ENCODE measurements at regions not wholly inside any gene's neighbourhood (a gene's known extent, or its start where the extent isn't known, plus 50 kb on each side); places are given as distances from the start of the nearest gene placed in this dataset.
A peak's percentile ranks its signal among the peaks of the same experiment; 100 is the strongest.

- Histone ChIP-seq H3K36me3 (no peaks in the 10 kb centered on the region), H3K9me3 (no peaks in the 10 kb centered on the region), H3K4me3 (no peak overlapping the region), H3K4me1 (no peaks in the 10 kb centered on the region), H3K27ac (no peak overlapping the region), H3K27me3 (no peaks in the 10 kb centered on the region)
- DNase-seq (no peak), ATAC-seq (no peak)
- intact Hi-C loops (cut with DNase I): no loop called here
- WGBS (ENCODE audit: insufficient coverage, low coverage, low lambda C conversion rate, missing lambda C conversion rate): 55% methylated on average over 4 of the region's 4 CpGs
- TF ChIP-seq, protein P1, sequence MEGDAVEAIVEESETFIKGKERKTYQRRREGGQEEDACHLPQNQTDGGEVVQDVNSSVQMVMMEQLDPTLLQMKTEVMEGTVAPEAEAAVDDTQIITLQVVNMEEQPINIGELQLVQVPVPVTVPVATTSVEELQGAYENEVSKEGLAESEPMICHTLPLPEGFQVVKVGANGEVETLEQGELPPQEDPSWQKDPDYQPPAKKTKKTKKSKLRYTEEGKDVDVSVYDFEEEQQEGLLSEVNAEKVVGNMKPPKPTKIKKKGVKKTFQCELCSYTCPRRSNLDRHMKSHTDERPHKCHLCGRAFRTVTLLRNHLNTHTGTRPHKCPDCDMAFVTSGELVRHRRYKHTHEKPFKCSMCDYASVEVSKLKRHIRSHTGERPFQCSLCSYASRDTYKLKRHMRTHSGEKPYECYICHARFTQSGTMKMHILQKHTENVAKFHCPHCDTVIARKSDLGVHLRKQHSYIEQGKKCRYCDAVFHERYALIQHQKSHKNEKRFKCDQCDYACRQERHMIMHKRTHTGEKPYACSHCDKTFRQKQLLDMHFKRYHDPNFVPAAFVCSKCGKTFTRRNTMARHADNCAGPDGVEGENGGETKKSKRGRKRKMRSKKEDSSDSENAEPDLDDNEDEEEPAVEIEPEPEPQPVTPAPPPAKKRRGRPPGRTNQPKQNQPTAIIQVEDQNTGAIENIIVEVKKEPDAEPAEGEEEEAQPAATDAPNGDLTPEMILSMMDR (IDR thresholded peaks at IDR 0.05): no peak
- no peak for TF ChIP-seq POLR2A (IDR thresholded peaks at IDR 0.05)
Measured at GRCh38 chr9:108786322-108786721, 69.5 kb downstream of the ACTL7B start.

GRCh38 chr9:108784998-108785397 is 70.8 kb downstream of the ACTL7B start:
- Histone ChIP-seq H3K4me1 (no peaks in the 10 kb centered on the region), H3K27ac (no peak overlapping the region), H3K36me3 (no peaks in the 10 kb centered on the region), H3K27me3 (no peaks in the 10 kb centered on the region), H3K9me3 (no peaks in the 10 kb centered on the region), H3K4me3 (no peak overlapping the region)
- 31% methylated on average over 3 of the region's 3 CpGs for WGBS (ENCODE audit: insufficient coverage, low coverage, low lambda C conversion rate, missing lambda C conversion rate)
- no peak for TF ChIP-seq POLR2A (IDR thresholded peaks at IDR 0.05)
- TF ChIP-seq, protein P1 (IDR thresholded peaks at IDR 0.05): no peak
- DNase-seq (no peak), ATAC-seq (peak in 2 of 4 donors; percentile 25 to 26)
- intact Hi-C loops (cut with DNase I): no loop called here

DNA sequence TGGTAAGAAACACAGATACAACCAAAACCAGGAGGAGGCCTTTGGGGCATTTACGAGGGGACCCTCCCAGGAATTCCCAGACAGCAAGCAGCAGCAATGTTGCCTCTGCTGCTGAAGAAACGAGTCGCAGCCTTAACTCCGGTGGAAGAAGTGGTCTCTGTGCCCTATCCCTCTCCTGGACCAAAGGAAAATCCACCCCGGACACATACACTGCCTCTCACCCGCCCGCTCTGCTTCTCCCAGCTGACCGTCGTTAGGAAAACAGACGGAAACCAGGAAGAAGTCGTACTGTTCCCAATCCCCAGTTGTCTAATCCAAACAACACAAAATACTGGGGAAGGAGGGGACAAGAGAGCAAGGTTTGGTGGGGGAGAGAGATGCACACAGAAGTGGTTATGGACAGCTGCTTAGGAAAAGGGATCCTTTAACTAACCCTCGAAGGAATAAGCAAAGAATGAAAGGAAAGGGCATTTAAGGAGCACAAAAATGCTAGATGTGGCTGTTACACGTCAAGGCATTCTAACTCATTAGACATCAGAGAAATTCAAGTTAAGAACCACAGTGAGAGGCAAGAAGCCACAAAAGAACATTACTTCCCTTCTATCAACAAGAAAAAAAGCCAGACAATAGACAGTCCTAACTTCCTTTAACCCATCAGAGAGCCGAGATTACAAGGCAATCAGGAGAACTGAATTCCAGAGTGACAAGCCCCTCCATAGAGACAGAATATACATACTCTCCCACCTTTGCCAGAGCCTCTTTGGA is 71.9 kb downstream of the ACTL7B start:
- H3K27me3 ChIP-seq: no peaks in the 10 kb centered on the region
- no peaks in the 10 kb centered on the region for H3K36me3 ChIP-seq
- DNase-seq: no peak
- TF ChIP-seq, protein P1 (IDR thresholded peaks at IDR 0.05): no peak
- TF ChIP-seq POLR2A (IDR thresholded peaks at IDR 0.05): no peak
- no peak overlapping the region for H3K4me3 ChIP-seq
- no peaks in the 10 kb centered on the region for H3K4me1 ChIP-seq
- no peaks in the 10 kb centered on the region for H3K9me3 ChIP-seq
- WGBS (ENCODE audit: insufficient coverage, low coverage, low lambda C conversion rate, missing lambda C conversion rate): 33% methylated on average over 7 of the region's 14 CpGs
- no peak overlapping the region for H3K27ac ChIP-seq
- no peak for ATAC-seq
- intact Hi-C loops (cut with DNase I): no loop called here

DNA sequence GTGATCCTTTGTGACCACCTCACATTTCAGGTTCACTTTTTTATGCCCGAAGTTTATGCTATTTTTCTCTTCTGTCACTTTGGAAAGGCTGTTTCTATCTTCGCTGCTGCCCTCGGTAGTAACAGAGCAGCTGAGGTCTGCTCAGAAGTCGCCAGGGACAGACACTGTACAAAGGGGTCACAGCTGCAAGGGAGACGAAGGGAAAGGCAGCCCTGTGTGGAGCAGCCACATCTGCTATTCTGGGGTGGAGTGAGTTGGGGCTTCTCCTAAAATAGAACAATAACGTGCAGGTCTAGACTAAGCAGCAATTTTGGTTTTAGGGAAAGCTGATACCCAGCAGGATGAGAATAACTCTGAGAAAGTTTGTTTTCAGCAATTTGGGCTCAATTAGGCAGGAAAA is 72.5 kb downstream of the ACTL7B start:
- Histone ChIP-seq H3K27me3 (no peaks in the 10 kb centered on the region), H3K36me3 (no peaks in the 10 kb centered on the region), H3K27ac (no peak overlapping the region), H3K4me3 (no peak overlapping the region), H3K9me3 (no peaks in the 10 kb centered on the region), H3K4me1 (no peaks in the 10 kb centered on the region)
- intact Hi-C loops (cut with DNase I): no loop called here
- ATAC-seq: no peak
- WGBS (ENCODE audit: insufficient coverage, low coverage, low lambda C conversion rate, missing lambda C conversion rate): 46% methylated on average over 6 of the region's 6 CpGs
- no peak for DNase-seq
- TF ChIP-seq, protein P1 (IDR thresholded peaks at IDR 0.05): no peak
- no peak for TF ChIP-seq POLR2A (IDR thresholded peaks at IDR 0.05)

Data from right lobe of liver (tissue), 6 donors.